ENCODE measurements at regions not wholly inside any gene's neighbourhood (a gene's known extent, or its start where the extent isn't known, plus 50 kb on each side); places are given as distances from the start of the nearest gene placed in this dataset.

DNA sequence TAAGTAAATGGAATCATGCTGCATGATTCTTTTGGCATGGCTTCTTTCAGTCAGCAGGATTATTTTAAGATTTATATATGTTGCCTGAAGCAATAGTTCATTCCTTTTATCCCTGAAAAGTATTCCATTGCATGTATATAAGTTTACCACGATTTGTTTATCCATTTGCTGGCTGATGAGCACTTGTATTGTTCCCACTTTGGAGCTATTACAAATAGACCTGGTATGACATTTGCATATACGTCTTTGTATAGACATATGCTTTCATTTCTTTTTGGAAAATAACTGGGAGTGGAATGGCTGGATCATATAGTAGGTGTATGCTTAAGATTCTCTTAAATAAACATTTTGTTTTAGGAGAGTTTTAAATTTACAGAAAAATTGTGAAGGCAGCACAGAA lies 79.3 kb upstream of the CBLB start:
- Histone ChIP-seq H3K4me2 (ENCODE audit: low read length) (no peak overlapping the region), H4K20me1 (ENCODE audit: insufficient read depth, low read length) (no peaks in the 10 kb centered on the region), H3K36me3 (ENCODE audit: insufficient read depth, low read length) (no peaks in the 10 kb centered on the region), H3F3A (ENCODE audit: insufficient read depth, low read length) (no peaks in the 10 kb centered on the region), H3K27me3 (ENCODE audit: insufficient read depth, low read length) (no peaks in the 10 kb centered on the region), H3K9me2 (ENCODE audit: low read depth, low read length) (no peaks in the 10 kb centered on the region), H3K27ac (ENCODE audit: low read depth, low read length, poor library complexity, severe bottlenecking) (no peak overlapping the region), H3K79me2 (ENCODE audit: insufficient read depth, low read length) (no peaks in the 10 kb centered on the region), H3K4me1 (ENCODE audit: insufficient read depth, low read length, severe bottlenecking) (no peaks in the 10 kb centered on the region), H3K4me3 (ENCODE audit: low read depth, low read length, poor library complexity, severe bottlenecking) (no peak overlapping the region), H3K9ac (ENCODE audit: low read length) (no peak overlapping the region), H2AFZ (ENCODE audit: low read length) (no peak overlapping the region), H3K9me3 (ENCODE audit: low read length) (no peaks in the 10 kb centered on the region)
- TF ChIP-seq, protein P1, sequence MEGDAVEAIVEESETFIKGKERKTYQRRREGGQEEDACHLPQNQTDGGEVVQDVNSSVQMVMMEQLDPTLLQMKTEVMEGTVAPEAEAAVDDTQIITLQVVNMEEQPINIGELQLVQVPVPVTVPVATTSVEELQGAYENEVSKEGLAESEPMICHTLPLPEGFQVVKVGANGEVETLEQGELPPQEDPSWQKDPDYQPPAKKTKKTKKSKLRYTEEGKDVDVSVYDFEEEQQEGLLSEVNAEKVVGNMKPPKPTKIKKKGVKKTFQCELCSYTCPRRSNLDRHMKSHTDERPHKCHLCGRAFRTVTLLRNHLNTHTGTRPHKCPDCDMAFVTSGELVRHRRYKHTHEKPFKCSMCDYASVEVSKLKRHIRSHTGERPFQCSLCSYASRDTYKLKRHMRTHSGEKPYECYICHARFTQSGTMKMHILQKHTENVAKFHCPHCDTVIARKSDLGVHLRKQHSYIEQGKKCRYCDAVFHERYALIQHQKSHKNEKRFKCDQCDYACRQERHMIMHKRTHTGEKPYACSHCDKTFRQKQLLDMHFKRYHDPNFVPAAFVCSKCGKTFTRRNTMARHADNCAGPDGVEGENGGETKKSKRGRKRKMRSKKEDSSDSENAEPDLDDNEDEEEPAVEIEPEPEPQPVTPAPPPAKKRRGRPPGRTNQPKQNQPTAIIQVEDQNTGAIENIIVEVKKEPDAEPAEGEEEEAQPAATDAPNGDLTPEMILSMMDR (IDR thresholded peaks at IDR 0.05; ENCODE audit: low read length) = no peak
- TF ChIP-seq EZH2 (IDR thresholded peaks at IDR 0.05; ENCODE audit: borderline replicate concordance, low read length) = no peak

DNA sequence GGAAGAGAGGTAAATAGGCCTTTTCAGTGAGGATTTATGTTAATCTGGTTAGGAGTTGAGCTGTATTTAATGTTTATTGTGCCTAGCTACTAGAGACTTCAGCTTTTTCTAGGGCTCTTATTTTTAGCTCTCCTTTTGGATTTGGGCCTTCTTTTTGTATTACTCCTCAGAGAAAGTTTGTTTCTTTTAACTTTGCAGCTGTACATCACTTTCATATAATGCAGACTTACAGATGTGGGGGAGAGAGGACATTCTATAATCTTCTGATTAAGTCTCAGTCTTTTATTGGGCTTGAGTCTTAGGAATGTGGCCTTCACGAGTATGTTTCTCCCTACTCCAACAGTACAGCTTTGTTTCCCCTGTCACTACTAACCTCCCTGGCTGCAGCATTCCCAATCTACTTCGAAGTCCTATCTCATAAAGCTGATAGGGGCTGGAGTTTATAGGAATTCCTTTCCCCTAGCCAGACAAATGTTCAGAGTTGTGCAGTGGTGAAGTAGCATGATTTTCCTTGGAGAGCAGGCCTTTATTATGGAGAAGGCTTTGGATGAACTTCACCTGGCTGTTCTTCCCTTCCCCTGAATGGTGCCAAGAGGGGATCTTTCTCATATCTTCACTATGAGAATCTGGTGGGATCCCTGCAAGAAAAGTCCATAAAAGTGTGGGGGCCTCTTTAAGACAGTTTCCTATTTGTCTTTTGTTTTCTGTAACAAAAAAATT lies 82.2 kb upstream of the CBLB start:
- no peak overlapping the region for H3K27ac ChIP-seq (ENCODE audit: low read depth, low read length, poor library complexity, severe bottlenecking)
- H2AFZ ChIP-seq (ENCODE audit: low read length) = no peak overlapping the region; the same call in 1 of the 2 replicates
- no peaks in the 10 kb centered on the region for H3K9me3 ChIP-seq (ENCODE audit: low read length)
- no peaks in the 10 kb centered on the region for H4K20me1 ChIP-seq (ENCODE audit: insufficient read depth, low read length)
- no peaks in the 10 kb centered on the region for H3K4me1 ChIP-seq (ENCODE audit: insufficient read depth, low read length, severe bottlenecking)
- no peak for TF ChIP-seq EZH2 (IDR thresholded peaks at IDR 0.05; ENCODE audit: borderline replicate concordance, low read length)
- TF ChIP-seq, protein P1 (IDR thresholded peaks at IDR 0.05; ENCODE audit: low read length) = no peak
- H3K4me3 ChIP-seq (ENCODE audit: low read depth, low read length, poor library complexity, severe bottlenecking) = no peak overlapping the region
- H3K4me2 ChIP-seq (ENCODE audit: low read length) = no peak overlapping the region
- H3K27me3 ChIP-seq (ENCODE audit: insufficient read depth, low read length) = no peaks in the 10 kb centered on the region
- no peaks in the 10 kb centered on the region for H3K36me3 ChIP-seq (ENCODE audit: insufficient read depth, low read length)
- H3K9ac ChIP-seq (ENCODE audit: low read length) = no peak overlapping the region
- no peaks in the 10 kb centered on the region for H3K79me2 ChIP-seq (ENCODE audit: insufficient read depth, low read length)
- H3F3A ChIP-seq (ENCODE audit: insufficient read depth, low read length) = no peaks in the 10 kb centered on the region
- no peaks in the 10 kb centered on the region for H3K9me2 ChIP-seq (ENCODE audit: low read depth, low read length)

DNA sequence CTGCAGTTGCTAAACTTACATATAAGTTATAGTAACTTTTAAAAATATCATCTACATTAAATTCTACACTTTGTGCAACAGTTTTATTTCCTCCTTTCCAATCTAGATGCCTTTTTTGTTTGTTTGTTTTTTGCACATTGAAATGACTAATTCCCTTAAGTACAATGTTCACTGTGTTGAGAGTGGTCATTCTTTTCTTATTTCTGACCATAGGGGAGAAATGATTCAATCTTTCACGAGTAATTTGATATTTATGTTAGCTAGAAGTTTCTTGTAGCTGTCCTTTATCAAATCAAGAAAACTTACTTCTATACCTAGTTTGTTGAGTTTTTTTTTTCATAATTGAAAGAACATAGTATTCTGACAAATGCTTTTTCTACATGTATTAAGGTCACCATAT lies 85.0 kb upstream of the CBLB start:
- Histone ChIP-seq H3K9me3 (ENCODE audit: low read length) (no peaks in the 10 kb centered on the region), H3K4me1 (ENCODE audit: insufficient read depth, low read length, severe bottlenecking) (peaks cover 3% of the 10 kb centered on the region), H3F3A (ENCODE audit: insufficient read depth, low read length) (no peaks in the 10 kb centered on the region), H2AFZ (ENCODE audit: low read length) (no peak overlapping the region), H3K27ac (ENCODE audit: low read depth, low read length, poor library complexity, severe bottlenecking) (no peak overlapping the region), H3K79me2 (ENCODE audit: insufficient read depth, low read length) (no peaks in the 10 kb centered on the region), H3K9me2 (ENCODE audit: low read depth, low read length) (no peaks in the 10 kb centered on the region), H3K9ac (ENCODE audit: low read length) (no peak overlapping the region), H4K20me1 (ENCODE audit: insufficient read depth, low read length) (no peaks in the 10 kb centered on the region), H3K27me3 (ENCODE audit: insufficient read depth, low read length) (no peaks in the 10 kb centered on the region), H3K4me2 (ENCODE audit: low read length) (no peak overlapping the region), H3K36me3 (ENCODE audit: insufficient read depth, low read length) (no peaks in the 10 kb centered on the region), H3K4me3 (ENCODE audit: low read depth, low read length, poor library complexity, severe bottlenecking) (no peak overlapping the region)
- TF ChIP-seq EZH2 (IDR thresholded peaks at IDR 0.05; ENCODE audit: borderline replicate concordance, low read length) = no peak
- TF ChIP-seq, protein P1 (IDR thresholded peaks at IDR 0.05; ENCODE audit: low read length) = no peak

Measured in OCI-LY1 (cell line).